ACHN (cell line): ENCODE measurements at regions not wholly inside any gene's neighbourhood (a gene's known extent, or its start where the extent isn't known, plus 50 kb on each side); places are given as distances from the start of the nearest gene placed in this dataset.

Experiments used
- DNase-seq: peaks from one replicate; pipeline ENCODE4 v3.0.0-alpha.2; 2015
- in situ Hi-C: cut with HindIII; loops from 2 replicates; pipeline ENCODE4 v1.10.0; 2017; ENCODE audit warnings: low sequenced_read_pairs, low pct_ligation_motif_present, low pct_unique_long_range_greater_than_20kb

- no peak for DNase-seq
- in situ Hi-C loops = no loop called here
Measured at GRCh38 chr2:66827851-66828250, 392.9 kb downstream of the MEIS1 start.

DNA sequence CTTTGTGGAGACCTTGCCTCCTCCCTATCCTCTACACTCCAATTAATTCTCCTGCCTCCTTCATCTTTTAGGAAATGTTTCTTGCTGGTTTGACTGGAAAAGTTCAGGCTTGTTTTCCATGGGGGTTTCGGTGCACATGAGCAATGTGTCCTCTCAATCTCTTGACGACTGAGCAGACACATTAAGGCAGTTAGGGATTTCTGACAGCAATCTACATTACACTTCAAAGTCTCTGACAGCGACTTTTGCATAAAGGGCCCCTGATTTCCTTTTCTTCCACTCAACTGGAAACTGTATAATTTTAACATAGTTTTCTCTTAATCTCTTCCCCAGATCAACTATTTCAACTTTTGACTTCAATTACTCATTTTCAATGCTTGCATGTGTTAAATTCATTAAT, 394.0 kb downstream of the MEIS1 start:
- in situ Hi-C loops = no loop called here
- DNase-seq = no peak

- no peak for DNase-seq
- in situ Hi-C loops = no loop called here
Measured at GRCh38 chr2:66830881-66831280, 396.0 kb downstream of the MEIS1 start.

GRCh38 chr2:66832646-66833435, 397.9 kb downstream of the MEIS1 start:
- in situ Hi-C loops = no loop called here
- DNase-seq = no peak

GRCh38 chr2:66834859-66835258, 399.9 kb downstream of the MEIS1 start:
- no peak for DNase-seq
- in situ Hi-C loops = no loop called here

- in situ Hi-C loops = no loop called here
- no peak for DNase-seq
Measured at GRCh38 chr2:66836851-66837250, 401.9 kb downstream of the MEIS1 start.

DNA sequence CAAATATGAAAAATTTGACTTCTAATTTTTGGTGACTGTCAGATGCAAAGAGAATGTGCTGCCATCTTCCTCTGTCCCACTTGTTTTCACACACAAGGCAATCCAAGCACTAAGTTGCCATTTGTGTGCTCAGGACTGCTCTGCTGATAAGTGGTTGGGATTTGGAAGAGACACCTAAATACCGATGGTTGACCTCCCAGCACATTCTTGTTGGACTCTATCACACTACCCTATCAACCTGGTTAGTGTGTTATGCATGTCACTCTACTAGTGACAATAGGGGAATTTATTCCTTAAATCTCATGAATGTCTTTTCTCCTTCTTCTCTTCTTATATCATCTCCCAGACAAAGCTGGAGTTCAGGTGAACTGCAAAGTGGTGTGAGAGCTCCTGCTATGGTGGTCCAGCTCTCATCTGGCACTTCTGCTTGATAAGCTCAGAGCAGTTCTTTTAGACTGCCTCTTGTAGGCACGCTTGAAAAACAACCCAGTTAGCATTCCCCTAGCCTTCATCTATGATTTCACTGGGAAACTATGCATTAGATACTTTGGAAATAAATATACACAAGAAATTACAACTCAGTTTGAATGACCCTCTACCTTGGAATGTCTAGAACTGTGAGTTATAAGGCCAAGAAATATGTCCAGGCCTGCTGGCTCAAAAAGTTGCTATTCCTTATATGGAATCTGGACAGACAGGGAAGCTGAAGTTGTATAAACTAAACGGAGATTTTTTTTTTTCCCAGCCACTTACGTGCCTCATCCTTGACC, 404.8 kb downstream of the MEIS1 start:
- no peak for DNase-seq
- in situ Hi-C loops = no loop called here

DNA sequence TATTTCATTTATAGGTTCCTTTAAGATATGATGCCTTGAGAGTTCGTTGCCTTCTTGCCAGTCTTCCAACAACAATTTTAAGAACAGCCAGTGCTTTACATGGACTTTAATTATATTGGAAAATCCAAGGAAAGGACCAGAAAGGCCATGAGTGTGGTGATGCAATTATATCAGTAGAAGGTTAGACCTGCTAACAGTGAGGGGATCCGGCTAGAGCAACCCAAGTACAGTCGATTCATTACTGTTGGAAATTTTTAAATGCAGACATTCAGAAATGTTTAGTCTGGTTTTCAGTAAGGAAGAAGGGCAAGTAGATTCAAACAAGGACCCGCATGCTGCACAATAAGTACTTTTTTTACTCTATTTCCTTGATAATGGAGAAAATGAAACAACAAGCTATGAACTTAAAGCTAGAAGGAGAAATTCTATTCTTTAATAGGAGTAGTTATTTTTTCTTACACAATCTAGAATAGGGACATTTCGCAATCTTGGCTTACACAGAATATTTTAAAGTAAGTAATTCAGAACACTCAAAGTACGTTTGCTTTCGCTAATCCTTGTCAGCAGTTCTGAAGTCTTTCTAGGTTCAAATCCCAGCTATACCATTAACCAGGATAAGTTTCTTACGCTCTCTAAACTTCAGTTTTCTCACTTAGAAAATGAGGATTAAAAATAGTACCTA, 405.5 kb downstream of the MEIS1 start:
- no peak for DNase-seq
- in situ Hi-C loops = no loop called here

DNA sequence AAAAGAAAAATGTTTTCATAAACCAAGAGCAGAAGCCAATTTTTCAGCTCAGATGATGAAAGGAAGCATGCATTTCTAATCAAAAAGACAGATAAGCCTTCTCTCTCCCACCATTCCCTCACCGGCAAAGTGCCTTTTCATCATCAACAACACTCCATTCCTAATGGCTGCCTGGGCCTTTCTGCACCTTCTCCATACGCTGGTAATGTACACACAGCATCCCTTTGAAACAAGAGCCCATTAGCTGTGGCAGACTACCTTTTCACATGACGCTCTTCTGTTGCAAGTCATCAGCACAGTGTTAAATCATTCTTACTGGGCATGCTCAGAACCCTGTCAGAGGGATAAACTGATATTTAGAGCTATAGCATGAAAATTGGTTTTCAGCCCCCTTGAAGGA, 408.9 kb downstream of the MEIS1 start:
- in situ Hi-C loops = no loop called here
- DNase-seq = no peak

DNA sequence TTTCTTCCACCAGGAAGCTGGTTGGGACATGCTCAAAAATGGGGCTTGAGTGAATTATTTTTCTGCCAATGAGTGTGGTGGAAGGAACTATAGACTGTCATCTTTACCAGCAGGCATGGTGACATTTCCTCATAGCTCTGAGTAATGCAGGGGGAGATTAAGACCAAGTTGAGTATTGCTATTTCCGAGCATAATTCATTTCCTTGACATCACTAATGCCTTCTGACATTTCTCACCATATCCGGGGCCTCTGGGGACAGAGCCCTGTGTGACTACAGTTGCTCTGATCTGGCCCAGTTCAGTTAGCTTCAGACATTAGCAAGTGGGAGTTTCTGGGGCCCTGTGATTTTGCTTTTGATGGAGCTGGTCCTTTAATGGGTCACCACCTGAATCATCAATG, 410.4 kb downstream of the MEIS1 start:
- DNase-seq = no peak
- in situ Hi-C loops = no loop called here

DNA sequence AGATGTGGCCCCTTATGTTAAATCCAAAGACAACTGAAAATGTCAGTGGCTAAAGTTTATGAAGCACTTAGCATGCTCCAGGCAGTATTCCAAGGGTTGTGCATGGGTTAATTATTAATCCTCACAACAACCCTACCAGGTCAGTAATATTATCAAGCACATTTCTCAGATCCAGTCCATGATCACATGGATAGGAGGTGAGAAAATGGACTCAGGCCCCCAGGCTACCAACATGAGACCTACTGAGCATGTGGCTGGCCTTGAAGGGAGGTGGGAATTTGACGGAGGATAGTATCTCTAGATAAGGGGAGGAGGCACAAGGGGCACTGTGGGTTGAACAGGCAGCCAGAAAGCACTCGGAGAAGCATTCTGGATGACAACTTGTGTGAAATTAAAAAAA, 412.0 kb downstream of the MEIS1 start:
- no peak for DNase-seq
- in situ Hi-C loops = no loop called here

- in situ Hi-C loops = no loop called here
- no peak for DNase-seq
Measured at GRCh38 chr2:66849153-66849755, 414.3 kb downstream of the MEIS1 start.

DNA sequence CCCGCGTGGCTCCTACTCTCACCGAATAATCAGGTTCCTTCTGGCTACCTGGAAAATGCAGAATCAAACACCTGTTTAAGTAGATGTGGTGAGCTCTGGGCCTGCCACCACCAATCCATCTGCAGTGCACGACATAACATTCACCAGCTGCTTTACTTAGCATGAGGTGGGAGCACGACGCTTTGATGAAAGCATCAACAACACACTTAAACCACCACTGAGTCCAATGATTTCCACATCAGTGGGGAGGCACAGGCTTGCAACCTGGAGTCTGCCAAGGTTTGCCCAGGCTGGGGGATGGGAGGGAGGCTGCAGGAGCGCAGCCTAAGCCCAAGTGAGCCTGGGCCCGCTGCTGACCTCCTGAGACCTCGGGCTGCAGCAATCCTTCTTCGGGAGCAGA, 415.5 kb downstream of the MEIS1 start:
- DNase-seq = no peak
- in situ Hi-C loops = no loop called here

GRCh38 chr2:66851449-66851872, 416.5 kb downstream of the MEIS1 start:
- DNase-seq = no peak

GRCh38 chr2:66852953-66853352, 418.0 kb downstream of the MEIS1 start:
- no peak for DNase-seq
- in situ Hi-C loops = no loop called here

More at GRCh38 chr2:66851449-66851872, 416.5 kb downstream of the MEIS1 start:
- in situ Hi-C loops = no loop called here

GRCh38 chr2:66853585-66853984, 418.7 kb downstream of the MEIS1 start:
- in situ Hi-C loops = no loop called here
- DNase-seq = no peak

DNA sequence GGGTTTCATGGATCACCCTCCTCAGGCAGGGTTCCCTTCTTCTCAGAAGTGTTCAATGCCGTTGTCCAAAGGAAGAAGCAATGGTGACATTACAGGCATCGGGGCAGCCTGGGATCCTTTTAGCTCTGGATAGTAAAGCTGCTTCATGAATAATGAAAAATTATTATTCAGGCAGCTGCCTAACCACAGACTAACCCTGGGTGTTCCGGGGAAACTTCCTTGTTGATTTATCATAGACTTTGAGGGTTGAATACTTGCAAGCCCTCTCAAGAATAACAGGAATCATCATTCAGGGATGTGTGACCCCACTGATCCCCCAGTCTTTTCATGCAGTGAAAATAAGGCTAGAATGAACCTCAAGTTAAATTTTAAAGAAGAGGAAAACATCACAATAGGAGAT, 419.4 kb downstream of the MEIS1 start:
- in situ Hi-C loops = no loop called here
- no peak for DNase-seq

GRCh38 chr2:66862885-66863650, 428.1 kb downstream of the MEIS1 start:
- in situ Hi-C loops = no loop called here
- no peak for DNase-seq
